Upper lobe of left lung (tissue), 4 donors: ENCODE measurements at regions not wholly inside any gene's neighbourhood (a gene's known extent, or its start where the extent isn't known, plus 50 kb on each side); places are given as distances from the start of the nearest gene placed in this dataset.

ENCODE experiments used
- EP300 ChIP-seq, 4 donors: sonication (generic); formaldehyde crosslinking; IDR thresholded peaks; one replicate each; pipeline ENCODE4 v1.5.1; 2017; ENCODE audit warnings: antibody characterized with exemption in 4 of 4, control low read depth in 2 of 4
- TF ChIP-seq, protein P1 (sequence below), 6 experiments: fragments of 450-650 bp in 4 of 6; fragments of 200-600 bp in 2 of 6; sonication (generic) in 2 of 6; IDR thresholded peaks; one replicate each; pipeline ENCODE4 v1.5.1; 2016 to 2019; ENCODE audit warnings: antibody characterized with exemption in 6 of 6

DNA sequence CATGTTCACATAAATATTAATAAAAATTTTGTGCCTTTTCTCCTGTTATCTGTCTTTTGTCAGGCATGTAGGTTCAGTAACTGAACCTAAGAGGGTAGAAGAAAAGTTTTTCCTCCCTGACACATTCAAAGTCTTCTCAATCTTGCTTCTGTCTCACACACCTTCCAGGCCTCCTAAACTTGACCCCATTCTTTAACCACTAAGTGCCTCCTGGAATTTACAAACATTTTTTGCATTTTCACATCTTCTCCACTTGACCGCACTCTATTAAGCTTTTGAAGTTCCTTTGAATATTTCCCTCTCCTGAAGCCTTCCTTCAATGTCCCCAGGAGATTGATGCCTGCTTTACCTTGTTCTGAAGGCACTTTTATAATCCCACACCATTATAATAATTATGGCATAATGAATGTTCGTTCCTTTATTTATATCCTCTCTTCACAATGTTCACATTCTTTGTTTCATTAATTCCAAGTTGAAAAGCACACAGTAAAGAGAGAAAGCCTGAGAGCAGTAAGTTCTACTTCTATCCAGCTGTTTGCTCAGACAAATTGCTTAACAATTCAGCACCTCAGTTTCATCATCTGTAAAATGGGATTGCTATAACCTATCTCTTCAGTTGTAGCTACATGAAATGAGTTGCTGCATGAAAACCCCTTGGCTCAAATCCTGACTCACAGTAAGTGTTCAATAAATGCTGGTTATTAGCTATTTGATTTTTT, 184.8 kb upstream of the KLHL29 start:
- TF ChIP-seq, protein P1, sequence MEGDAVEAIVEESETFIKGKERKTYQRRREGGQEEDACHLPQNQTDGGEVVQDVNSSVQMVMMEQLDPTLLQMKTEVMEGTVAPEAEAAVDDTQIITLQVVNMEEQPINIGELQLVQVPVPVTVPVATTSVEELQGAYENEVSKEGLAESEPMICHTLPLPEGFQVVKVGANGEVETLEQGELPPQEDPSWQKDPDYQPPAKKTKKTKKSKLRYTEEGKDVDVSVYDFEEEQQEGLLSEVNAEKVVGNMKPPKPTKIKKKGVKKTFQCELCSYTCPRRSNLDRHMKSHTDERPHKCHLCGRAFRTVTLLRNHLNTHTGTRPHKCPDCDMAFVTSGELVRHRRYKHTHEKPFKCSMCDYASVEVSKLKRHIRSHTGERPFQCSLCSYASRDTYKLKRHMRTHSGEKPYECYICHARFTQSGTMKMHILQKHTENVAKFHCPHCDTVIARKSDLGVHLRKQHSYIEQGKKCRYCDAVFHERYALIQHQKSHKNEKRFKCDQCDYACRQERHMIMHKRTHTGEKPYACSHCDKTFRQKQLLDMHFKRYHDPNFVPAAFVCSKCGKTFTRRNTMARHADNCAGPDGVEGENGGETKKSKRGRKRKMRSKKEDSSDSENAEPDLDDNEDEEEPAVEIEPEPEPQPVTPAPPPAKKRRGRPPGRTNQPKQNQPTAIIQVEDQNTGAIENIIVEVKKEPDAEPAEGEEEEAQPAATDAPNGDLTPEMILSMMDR (IDR thresholded peaks at IDR 0.05): no peak
- TF ChIP-seq EP300 (IDR thresholded peaks at IDR 0.05): no peak
